ENCODE measurements at regions not wholly inside any gene's neighbourhood (a gene's known extent, or its start where the extent isn't known, plus 50 kb on each side); places are given as distances from the start of the nearest gene placed in this dataset.
"Not testable (repeated sequence)": the region's sequence is repeated elsewhere in the genome, so short reads cannot be mapped to it uniquely, and the experiment has no call there.

DNA sequence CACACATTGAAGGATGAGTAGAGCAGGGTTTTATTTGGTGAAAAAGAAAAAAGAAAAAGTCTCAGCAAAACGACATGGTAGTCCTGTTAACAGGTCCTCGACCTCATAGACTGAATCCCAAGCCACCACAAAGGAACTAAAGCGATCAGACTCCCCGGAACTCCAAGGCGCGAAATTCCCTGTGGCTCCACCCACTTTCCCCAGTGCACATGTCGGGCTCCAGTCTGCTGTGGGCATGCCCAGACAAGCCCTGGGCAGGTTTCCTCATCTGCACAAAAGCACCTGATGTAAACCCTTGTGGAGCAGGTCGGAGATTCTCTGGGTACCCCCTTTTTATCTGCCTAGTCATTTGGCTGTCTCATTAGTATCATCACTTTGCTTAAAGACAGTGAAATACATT lies 170.7 kb upstream of the FSIP2 start:
- Histone ChIP-seq H3K4me1 (ENCODE audit: control insufficient read depth in 2 of 3, insufficient read depth in 2 of 3, low read depth in 1 of 3, low read length in 3 of 3) (no peaks in the 10 kb centered on the region), H3K9me3 (ENCODE audit: control insufficient read depth in 2 of 3, insufficient read depth in 1 of 3, low read length in 3 of 3) (no peaks in the 10 kb centered on the region), H3K36me3 (ENCODE audit: control insufficient read depth in 2 of 3, insufficient read depth in 3 of 3, low read length in 3 of 3) (no peaks in the 10 kb centered on the region), H3K27ac (ENCODE audit: low read depth in 2 of 2, low read length in 2 of 2) (no peak overlapping the region), H3K4me3 (ENCODE audit: low read length in 3 of 3) (no peak overlapping the region), H3K9ac (ENCODE audit: low read length in 3 of 3) (no peak overlapping the region), H3K27me3 (ENCODE audit: control insufficient read depth, insufficient read depth, low read length) (no peaks in the 10 kb centered on the region)
- intact Hi-C loops (cut with DNase I) = no loop called here
- peak in 1 of 5 donors; percentile 46 for DNase-seq
- FAIRE-seq = no peak
- TF ChIP-seq, protein P1, sequence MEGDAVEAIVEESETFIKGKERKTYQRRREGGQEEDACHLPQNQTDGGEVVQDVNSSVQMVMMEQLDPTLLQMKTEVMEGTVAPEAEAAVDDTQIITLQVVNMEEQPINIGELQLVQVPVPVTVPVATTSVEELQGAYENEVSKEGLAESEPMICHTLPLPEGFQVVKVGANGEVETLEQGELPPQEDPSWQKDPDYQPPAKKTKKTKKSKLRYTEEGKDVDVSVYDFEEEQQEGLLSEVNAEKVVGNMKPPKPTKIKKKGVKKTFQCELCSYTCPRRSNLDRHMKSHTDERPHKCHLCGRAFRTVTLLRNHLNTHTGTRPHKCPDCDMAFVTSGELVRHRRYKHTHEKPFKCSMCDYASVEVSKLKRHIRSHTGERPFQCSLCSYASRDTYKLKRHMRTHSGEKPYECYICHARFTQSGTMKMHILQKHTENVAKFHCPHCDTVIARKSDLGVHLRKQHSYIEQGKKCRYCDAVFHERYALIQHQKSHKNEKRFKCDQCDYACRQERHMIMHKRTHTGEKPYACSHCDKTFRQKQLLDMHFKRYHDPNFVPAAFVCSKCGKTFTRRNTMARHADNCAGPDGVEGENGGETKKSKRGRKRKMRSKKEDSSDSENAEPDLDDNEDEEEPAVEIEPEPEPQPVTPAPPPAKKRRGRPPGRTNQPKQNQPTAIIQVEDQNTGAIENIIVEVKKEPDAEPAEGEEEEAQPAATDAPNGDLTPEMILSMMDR (IDR thresholded peaks at IDR 0.05; ENCODE audit: borderline replicate concordance, extremely low read depth, insufficient read depth) = no peak

DNA sequence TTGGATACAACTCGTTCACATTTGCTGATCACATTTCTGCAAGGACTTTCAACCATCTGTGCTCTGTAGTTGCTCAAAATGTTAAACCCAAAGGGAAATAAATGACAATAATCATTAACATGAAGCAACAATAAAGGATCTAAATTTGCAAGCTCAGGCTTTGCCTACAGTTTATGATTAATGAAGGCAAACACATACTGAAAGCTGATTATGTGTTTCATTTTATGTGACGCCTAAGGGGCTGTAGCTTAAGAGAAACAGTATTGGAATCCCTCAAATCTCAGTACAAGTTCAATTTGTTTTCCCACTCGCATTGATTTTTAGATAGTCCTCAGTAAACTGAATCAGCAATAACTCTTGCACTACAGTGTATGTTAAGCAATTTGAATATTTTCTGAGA lies 160.3 kb upstream of the FSIP2 start:
- no peak overlapping the region for H3K9ac ChIP-seq (ENCODE audit: low read length in 3 of 3)
- intact Hi-C loops (cut with DNase I) = no loop called here
- no peaks in the 10 kb centered on the region for H3K27me3 ChIP-seq (ENCODE audit: control insufficient read depth, insufficient read depth, low read length)
- peak overlapping the region in 1 of 3 donors; percentile 8 for H3K4me3 ChIP-seq (ENCODE audit: low read length in 3 of 3)
- TF ChIP-seq, protein P1 (IDR thresholded peaks at IDR 0.05; ENCODE audit: borderline replicate concordance, extremely low read depth, insufficient read depth) = no peak
- H3K27ac ChIP-seq (ENCODE audit: low read depth in 2 of 2, low read length in 2 of 2) = no peak overlapping the region
- FAIRE-seq (no peak), DNase-seq (no peak)
- H3K9me3 ChIP-seq (ENCODE audit: control insufficient read depth in 2 of 3, insufficient read depth in 1 of 3, low read length in 3 of 3) = no peaks in the 10 kb centered on the region
- H3K4me1 ChIP-seq (ENCODE audit: control insufficient read depth in 2 of 3, insufficient read depth in 2 of 3, low read depth in 1 of 3, low read length in 3 of 3) = no peaks in the 10 kb centered on the region
- H3K36me3 ChIP-seq (ENCODE audit: control insufficient read depth in 2 of 3, insufficient read depth in 3 of 3, low read length in 3 of 3) = no peaks in the 10 kb centered on the region

DNA sequence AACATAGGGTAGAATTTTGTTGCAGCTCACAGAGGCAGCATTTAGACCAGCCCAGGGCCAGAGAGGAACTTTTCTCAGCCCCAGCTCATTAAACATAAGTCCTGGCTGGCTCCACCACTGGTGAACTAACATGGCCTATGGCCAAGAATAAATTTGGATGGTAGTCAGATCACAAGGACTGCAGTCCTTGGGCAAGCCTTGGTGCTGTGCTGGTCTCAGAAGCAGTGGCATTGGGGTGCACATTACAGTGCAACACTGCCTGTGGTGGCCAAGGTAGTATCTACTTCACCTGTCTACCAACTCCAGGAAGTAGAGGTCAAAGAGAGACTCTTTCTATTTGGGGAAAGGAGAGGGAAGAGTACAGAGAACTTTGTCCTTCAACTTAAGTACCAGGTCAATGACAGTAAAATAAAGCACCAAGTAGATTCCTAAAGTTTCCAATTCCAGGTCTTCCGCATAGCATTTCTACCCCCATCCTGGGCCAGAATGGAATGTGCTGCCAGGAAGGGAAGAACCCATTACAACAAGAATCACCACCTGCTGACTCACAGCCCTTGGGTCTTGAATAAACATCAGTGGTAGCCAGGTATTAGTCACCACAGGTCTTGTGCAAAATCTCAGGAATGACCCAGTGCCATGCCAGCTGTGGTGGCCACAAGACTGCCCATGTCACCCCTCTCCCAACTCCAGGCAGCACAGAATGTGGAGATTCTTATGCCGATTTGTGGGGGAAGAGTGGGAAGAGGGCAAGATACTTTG lies 155.4 kb upstream of the FSIP2 start:
- Histone ChIP-seq H3K27ac (ENCODE audit: low read depth in 2 of 2, low read length in 2 of 2) (no peak overlapping the region), H3K27me3 (ENCODE audit: control insufficient read depth, insufficient read depth, low read length) (no peaks in the 10 kb centered on the region), H3K4me3 (ENCODE audit: low read length in 3 of 3) (no peak overlapping the region), H3K4me1 (ENCODE audit: control insufficient read depth in 2 of 3, insufficient read depth in 2 of 3, low read depth in 1 of 3, low read length in 3 of 3) (no peaks in the 10 kb centered on the region), H3K36me3 (ENCODE audit: control insufficient read depth in 2 of 3, insufficient read depth in 3 of 3, low read length in 3 of 3) (no peaks in the 10 kb centered on the region), H3K9ac (ENCODE audit: low read length in 3 of 3) (no peak overlapping the region), H3K9me3 (ENCODE audit: control insufficient read depth in 2 of 3, insufficient read depth in 1 of 3, low read length in 3 of 3) (peaks cover 0 to 11% (median 5%) of the 10 kb centered on the region in 3 donors)
- peak in 1 of 5 donors; percentile 22 for DNase-seq
- intact Hi-C loops (cut with DNase I) = no loop called here
- TF ChIP-seq, protein P1 (IDR thresholded peaks at IDR 0.05; ENCODE audit: borderline replicate concordance, extremely low read depth, insufficient read depth) = no peak
- no peak for FAIRE-seq

DNA sequence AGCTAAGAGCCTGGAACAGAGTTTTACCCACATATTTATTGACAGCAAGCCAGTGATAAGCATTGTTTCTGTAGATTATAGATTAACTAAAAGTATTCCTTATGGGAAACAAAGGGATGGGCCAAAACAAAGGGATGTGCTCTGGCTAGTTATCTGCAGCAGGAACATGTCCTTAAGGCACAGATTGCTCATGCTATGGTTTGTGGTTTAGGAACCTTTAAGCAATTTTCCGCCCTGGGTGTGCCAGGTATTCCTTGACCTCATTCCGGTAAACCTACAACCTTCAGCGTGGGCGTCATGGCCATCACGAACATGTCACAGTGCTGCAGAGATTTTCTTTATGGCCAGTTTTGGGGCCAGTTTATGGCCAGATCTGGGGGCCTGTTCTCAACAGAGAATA lies 153.4 kb upstream of the FSIP2 start:
- H3K9me3 ChIP-seq (ENCODE audit: control insufficient read depth in 2 of 3, insufficient read depth in 1 of 3, low read length in 3 of 3) = peaks cover 0 to 11% (median 5%) of the 10 kb centered on the region in 3 donors
- intact Hi-C loops (cut with DNase I); H3K4me3 ChIP-seq (ENCODE audit: low read length in 3 of 3); H3K4me1 ChIP-seq (ENCODE audit: control insufficient read depth in 2 of 3, insufficient read depth in 2 of 3, low read depth in 1 of 3, low read length in 3 of 3); DNase-seq; H3K36me3 ChIP-seq (ENCODE audit: control insufficient read depth in 2 of 3, insufficient read depth in 3 of 3, low read length in 3 of 3); H3K27me3 ChIP-seq (ENCODE audit: control insufficient read depth, insufficient read depth, low read length); H3K9ac ChIP-seq (ENCODE audit: low read length in 3 of 3); FAIRE-seq; H3K27ac ChIP-seq (ENCODE audit: low read depth in 2 of 2, low read length in 2 of 2): not testable (repeated sequence)

DNA sequence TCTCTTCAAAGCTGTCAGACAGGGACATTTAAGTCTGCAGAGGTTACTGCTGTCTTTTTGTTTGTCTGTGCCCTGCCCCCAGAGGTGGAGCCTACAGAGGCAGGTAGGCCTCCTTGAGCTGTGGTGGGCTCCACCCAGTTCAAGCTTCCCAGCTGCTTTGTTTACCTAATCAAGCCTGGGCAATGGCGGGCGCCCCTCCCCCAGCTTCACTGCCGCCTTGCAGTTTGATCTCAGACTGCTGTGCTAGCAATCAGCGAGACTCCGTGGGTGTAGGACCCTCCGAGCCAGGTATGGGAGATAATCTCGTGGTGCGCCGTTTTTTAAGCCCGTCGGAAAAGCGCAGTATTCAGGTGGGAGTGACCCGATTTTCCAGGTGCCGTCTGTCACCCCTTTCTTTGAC lies 147.3 kb upstream of the FSIP2 start:
- H3K9ac ChIP-seq (ENCODE audit: low read length in 3 of 3); H3K4me3 ChIP-seq (ENCODE audit: low read length in 3 of 3); H3K9me3 ChIP-seq (ENCODE audit: control insufficient read depth in 2 of 3, insufficient read depth in 1 of 3, low read length in 3 of 3); H3K27ac ChIP-seq (ENCODE audit: low read depth in 2 of 2, low read length in 2 of 2); FAIRE-seq; H3K4me1 ChIP-seq (ENCODE audit: control insufficient read depth in 2 of 3, insufficient read depth in 2 of 3, low read depth in 1 of 3, low read length in 3 of 3); intact Hi-C loops (cut with DNase I); H3K36me3 ChIP-seq (ENCODE audit: control insufficient read depth in 2 of 3, insufficient read depth in 3 of 3, low read length in 3 of 3); H3K27me3 ChIP-seq (ENCODE audit: control insufficient read depth, insufficient read depth, low read length): not testable (repeated sequence)
- DNase-seq = peak in 1 of 5 donors; percentile 19

Measured in kidney (tissue), 13 donors.